Loucy (cell line): ENCODE measurements at regions not wholly inside any gene's neighbourhood (a gene's known extent, or its start where the extent isn't known, plus 50 kb on each side); places are given as distances from the start of the nearest gene placed in this dataset.

ENCODE experiments used
- H2AFZ ChIP-seq: fragments of 200-600 bp; sonication (generic); 2 replicates; pipeline ENCODE4 v1.6.0; 2016; ENCODE audit warnings: antibody characterized with exemption, mild to moderate bottlenecking, low read length, moderate library complexity
- H3F3A ChIP-seq: fragments of 200-600 bp; 2 replicates; pipeline ENCODE4 v1.6.0; 2016; ENCODE audit warnings: antibody characterized with exemption, low read depth, mild to moderate bottlenecking
- H3K27me3 ChIP-seq: fragments of 200-600 bp; sonication (generic); 2 replicates; pipeline ENCODE4 v1.6.1; 2014; ENCODE audit warnings: low read length, mild to moderate bottlenecking; ENCODE audit not compliant: insufficient read depth, poor library complexity, severe bottlenecking
- H3K36me3 ChIP-seq: fragments of 200-600 bp; sonication (generic); 2 replicates; pipeline ENCODE4 v1.6.1; 2016; ENCODE audit warnings: low read length; ENCODE audit not compliant: insufficient read depth
- H3K4me1 ChIP-seq: fragments of 200-600 bp; sonication (generic); 2 replicates; pipeline ENCODE4 v1.5.1; 2014; ENCODE audit warnings: low read length, mild to moderate bottlenecking; ENCODE audit not compliant: insufficient read depth, poor library complexity, severe bottlenecking
- H3K4me2 ChIP-seq: fragments of 200-600 bp; sonication (generic); 2 replicates; pipeline ENCODE4 v1.6.0; 2014; ENCODE audit warnings: antibody characterized with exemption, low read length, low read depth, mild to moderate bottlenecking; ENCODE audit not compliant: poor library complexity, severe bottlenecking
- H3K4me3 ChIP-seq: fragments of 200-600 bp; sonication (generic); 2 replicates; pipeline ENCODE4 v1.5.1; 2014; ENCODE audit warnings: low read length, mild to moderate bottlenecking, mixed read lengths; ENCODE audit not compliant: poor library complexity, severe bottlenecking
- H3K79me2 ChIP-seq: fragments of 200-600 bp; sonication (generic); 2 replicates; pipeline ENCODE4 v1.6.1; 2014; ENCODE audit warnings: low read length; ENCODE audit not compliant: insufficient read depth
- H3K9ac ChIP-seq: fragments of 200-600 bp; sonication (generic); 2 replicates; pipeline ENCODE4 v1.6.0; 2014; ENCODE audit warnings: mild to moderate bottlenecking, low read depth, low read length, moderate library complexity; ENCODE audit not compliant: poor library complexity, severe bottlenecking
- H3K9me2 ChIP-seq: fragments of 200-600 bp; sonication (generic); replicated peaks from 2 replicates; pipeline ENCODE4 v1.6.1; 2016; ENCODE audit warnings: low read depth, low read length, mixed read lengths
- H3K9me3 ChIP-seq: fragments of 200-600 bp; sonication (generic); 2 replicates; pipeline ENCODE4 v1.6.1; 2014; ENCODE audit warnings: mild to moderate bottlenecking, antibody characterized with exemption, low read length, low read depth; ENCODE audit not compliant: insufficient read depth
- H4K20me1 ChIP-seq: fragments of 200-600 bp; sonication (generic); 2 replicates; pipeline ENCODE4 v1.6.0; 2014; ENCODE audit warnings: antibody characterized with exemption, low read length, mild to moderate bottlenecking; ENCODE audit not compliant: insufficient read depth, poor library complexity, severe bottlenecking
- CTCF ChIP-seq: fragments of 200-600 bp; sonication (generic); conservative IDR thresholded peaks from 2 replicates; pipeline ENCODE4 v1.5.1; 2014; ENCODE audit warnings: mild to moderate bottlenecking, antibody characterized with exemption, low read length
- EZH2phosphoT487 ChIP-seq: fragments of 200-600 bp; IDR thresholded peaks from 2 replicates; pipeline ENCODE4 v1.6.1; 2018; ENCODE audit warnings: antibody characterized with exemption, mild to moderate bottlenecking, moderate library complexity, borderline replicate concordance

DNA sequence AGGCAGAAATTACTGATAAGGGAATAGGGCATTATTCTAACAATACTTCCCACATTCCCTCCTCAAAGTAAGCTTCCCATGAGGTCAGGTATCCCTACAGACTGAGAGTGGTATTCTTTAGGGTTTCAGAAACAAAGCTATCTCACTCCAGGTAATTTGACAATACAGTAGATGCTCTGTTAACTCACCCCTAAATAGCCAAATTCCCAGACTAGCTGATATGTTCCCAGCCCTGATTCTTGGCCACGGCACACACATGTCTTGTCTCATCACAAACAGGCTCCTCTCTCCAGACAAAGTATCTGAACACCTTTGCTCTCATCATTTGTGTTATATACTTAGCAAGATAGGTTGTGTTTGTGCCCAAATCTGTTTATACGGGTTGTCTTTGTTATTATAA is 139.9 kb downstream of the ZNF608 start:
- Histone ChIP-seq H4K20me1 (no peaks in the 10 kb centered on the region), H3K36me3 (no peaks in the 10 kb centered on the region), H3K4me3 (no peak overlapping the region), H3K9ac (no peak overlapping the region), H3K9me3 (no peaks in the 10 kb centered on the region), H2AFZ (no peak overlapping the region), H3K4me1 (no peaks in the 10 kb centered on the region), H3K9me2 (no peaks in the 10 kb centered on the region), H3K27me3 (no peaks in the 10 kb centered on the region), H3K79me2 (no peaks in the 10 kb centered on the region), H3F3A (no peaks in the 10 kb centered on the region), H3K4me2 (no peak overlapping the region)
- TF ChIP-seq EZH2phosphoT487 (no peak), CTCF (no peak)

- Histone ChIP-seq H2AFZ (no peak overlapping the region), H4K20me1 (no peaks in the 10 kb centered on the region), H3K9ac (no peak overlapping the region), H3K4me1 (no peaks in the 10 kb centered on the region), H3K9me2 (no peaks in the 10 kb centered on the region), H3K27me3 (no peaks in the 10 kb centered on the region), H3K4me3 (no peak overlapping the region), H3K4me2 (no peak overlapping the region), H3K36me3 (no peaks in the 10 kb centered on the region), H3K9me3 (no peaks in the 10 kb centered on the region), H3F3A (no peaks in the 10 kb centered on the region), H3K79me2 (no peaks in the 10 kb centered on the region)
- TF ChIP-seq CTCF (no peak), EZH2phosphoT487 (no peak)
Measured at GRCh38 chr5:124606093-124606492, 140.3 kb downstream of the ZNF608 start.

- Histone ChIP-seq H3K4me2 (no peak overlapping the region), H3F3A (no peaks in the 10 kb centered on the region), H2AFZ (no peak overlapping the region)
Measured at GRCh38 chr5:124605541-124605940, 140.9 kb downstream of the ZNF608 start.

More at GRCh38 chr5:124605541-124605940, 140.9 kb downstream of the ZNF608 start:
- Histone ChIP-seq H4K20me1 (no peaks in the 10 kb centered on the region), H3K4me3 (no peak overlapping the region), H3K9me2 (no peaks in the 10 kb centered on the region), H3K36me3 (no peaks in the 10 kb centered on the region), H3K27me3 (no peaks in the 10 kb centered on the region), H3K4me1 (no peaks in the 10 kb centered on the region), H3K9ac (no peak overlapping the region), H3K9me3 (no peaks in the 10 kb centered on the region), H3K79me2 (no peaks in the 10 kb centered on the region)
- TF ChIP-seq EZH2phosphoT487 (no peak), CTCF (no peak)
